C4-2B (cell line): ENCODE measurements at regions not wholly inside any gene's neighbourhood (a gene's known extent, or its start where the extent isn't known, plus 50 kb on each side); places are given as distances from the start of the nearest gene placed in this dataset.

Source experiments
- ZFX ChIP-seq: fragments of 450-650 bp; IDR thresholded peaks from 2 replicates; pipeline ENCODE4 v1.6.1; 2017
- TF ChIP-seq, protein P1 (sequence below): fragments of 450-650 bp; conservative IDR thresholded peaks from 2 replicates; pipeline ENCODE4 v1.5.1; 2017; ENCODE audit warnings: mild to moderate bottlenecking

DNA sequence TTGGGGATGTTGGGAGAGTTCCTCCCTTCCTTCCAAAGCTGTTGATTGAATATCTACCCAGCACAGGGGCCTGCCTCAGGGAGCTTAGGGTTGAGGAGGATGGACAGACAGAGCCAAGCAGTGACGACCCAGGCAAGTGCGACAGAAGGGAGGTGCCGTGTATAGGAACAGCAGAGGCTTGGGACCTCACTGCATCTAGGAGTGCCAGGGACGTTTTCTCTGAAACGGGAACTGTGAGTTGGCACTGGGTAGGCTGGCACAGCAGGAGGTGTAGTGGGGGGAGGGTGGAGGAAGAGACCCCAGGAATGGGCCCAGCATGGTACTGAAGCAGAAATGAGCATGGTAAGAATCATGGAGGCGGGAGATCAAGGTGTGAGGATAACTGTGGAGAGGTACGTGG is 55.3 kb upstream of the MGMT start:
- TF ChIP-seq, protein P1, sequence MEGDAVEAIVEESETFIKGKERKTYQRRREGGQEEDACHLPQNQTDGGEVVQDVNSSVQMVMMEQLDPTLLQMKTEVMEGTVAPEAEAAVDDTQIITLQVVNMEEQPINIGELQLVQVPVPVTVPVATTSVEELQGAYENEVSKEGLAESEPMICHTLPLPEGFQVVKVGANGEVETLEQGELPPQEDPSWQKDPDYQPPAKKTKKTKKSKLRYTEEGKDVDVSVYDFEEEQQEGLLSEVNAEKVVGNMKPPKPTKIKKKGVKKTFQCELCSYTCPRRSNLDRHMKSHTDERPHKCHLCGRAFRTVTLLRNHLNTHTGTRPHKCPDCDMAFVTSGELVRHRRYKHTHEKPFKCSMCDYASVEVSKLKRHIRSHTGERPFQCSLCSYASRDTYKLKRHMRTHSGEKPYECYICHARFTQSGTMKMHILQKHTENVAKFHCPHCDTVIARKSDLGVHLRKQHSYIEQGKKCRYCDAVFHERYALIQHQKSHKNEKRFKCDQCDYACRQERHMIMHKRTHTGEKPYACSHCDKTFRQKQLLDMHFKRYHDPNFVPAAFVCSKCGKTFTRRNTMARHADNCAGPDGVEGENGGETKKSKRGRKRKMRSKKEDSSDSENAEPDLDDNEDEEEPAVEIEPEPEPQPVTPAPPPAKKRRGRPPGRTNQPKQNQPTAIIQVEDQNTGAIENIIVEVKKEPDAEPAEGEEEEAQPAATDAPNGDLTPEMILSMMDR, result no peak
- no peak for TF ChIP-seq ZFX
